ENCODE measurements at regions not wholly inside any gene's neighbourhood (a gene's known extent, or its start where the extent isn't known, plus 50 kb on each side); places are given as distances from the start of the nearest gene placed in this dataset.

DNA sequence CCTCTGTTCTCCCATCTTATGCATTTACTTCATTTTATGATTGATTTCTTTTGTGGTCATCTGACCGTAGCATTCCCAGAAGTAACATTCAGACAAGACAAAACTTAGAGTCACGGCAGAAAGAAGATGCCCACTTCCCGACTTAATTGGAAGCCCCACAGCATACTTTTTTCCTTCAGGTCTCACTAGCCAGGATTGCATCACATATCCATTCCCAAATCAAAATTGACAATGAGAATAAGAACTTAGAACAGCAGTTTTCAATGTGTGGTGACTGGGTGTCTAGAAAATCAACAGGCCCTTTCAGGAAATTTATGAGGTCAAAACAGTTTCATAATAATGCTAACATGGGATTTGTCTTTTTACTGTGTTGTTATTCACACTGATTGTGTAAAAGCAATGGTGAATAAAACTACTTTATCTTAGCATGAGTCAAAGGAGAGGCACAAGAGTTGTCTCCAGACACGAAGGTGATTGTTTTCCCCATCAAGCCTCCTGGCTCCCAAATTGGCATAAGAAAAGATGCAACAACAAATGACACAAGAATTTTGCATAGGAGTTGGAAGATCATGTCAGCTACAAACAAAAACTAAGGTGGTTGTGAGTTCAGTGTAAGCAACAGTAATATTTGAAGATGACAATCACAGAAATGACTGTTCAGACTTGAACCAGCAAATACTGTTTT, 493.9 kb downstream of the HTR7 start (continued):
- TF ChIP-seq, protein P1, sequence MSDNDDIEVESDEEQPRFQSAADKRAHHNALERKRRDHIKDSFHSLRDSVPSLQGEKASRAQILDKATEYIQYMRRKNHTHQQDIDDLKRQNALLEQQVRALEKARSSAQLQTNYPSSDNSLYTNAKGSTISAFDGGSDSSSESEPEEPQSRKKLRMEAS (IDR thresholded peaks at IDR 0.05) = no peak
- TF ChIP-seq HOXB13 (CRISPR knock-in tag; IDR thresholded peaks at IDR 0.05; ENCODE audit: low read depth) (no peak), ZC3H11A (IDR thresholded peaks at IDR 0.05) (no peak), CEBPB (IDR thresholded peaks at IDR 0.05) (no peak), HOXB5 (CRISPR knock-in tag; IDR thresholded peaks at IDR 0.05) (no peak), CHD4 (IDR thresholded peaks at IDR 0.05; ENCODE audit: borderline replicate concordance) (no peak)
- TF ChIP-seq, protein P2, sequence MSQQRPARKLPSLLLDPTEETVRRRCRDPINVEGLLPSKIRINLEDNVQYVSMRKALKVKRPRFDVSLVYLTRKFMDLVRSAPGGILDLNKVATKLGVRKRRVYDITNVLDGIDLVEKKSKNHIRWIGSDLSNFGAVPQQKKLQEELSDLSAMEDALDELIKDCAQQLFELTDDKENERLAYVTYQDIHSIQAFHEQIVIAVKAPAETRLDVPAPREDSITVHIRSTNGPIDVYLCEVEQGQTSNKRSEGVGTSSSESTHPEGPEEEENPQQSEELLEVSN (IDR thresholded peaks at IDR 0.05; ENCODE audit: borderline replicate concordance, low read depth) = no peak

DNA sequence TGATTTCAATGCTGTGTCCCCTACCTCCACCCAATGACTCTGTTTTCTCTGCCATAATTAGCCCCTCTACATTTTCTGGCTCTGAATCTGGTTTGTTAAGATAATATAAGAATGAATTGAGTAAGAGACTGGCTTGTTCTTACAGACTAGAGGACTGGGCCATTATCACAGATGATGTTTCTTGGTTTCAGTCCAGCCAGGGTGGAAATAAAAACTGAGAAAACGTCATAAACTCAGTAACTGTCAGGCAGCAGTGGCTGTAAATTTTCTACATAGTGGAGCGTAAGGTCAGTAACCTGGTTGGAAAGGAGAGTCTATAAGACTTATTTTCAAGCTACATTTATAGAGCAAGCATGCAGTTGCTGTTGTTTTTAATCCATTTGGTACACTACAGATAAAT, 485.4 kb downstream of the HTR7 start:
- no peak for FAIRE-seq
- no peak overlapping the region for H3K27ac ChIP-seq
- ATAC-seq = no peak
- no peak overlapping the region for H3K4me2 ChIP-seq
- TF ChIP-seq, protein P3, sequence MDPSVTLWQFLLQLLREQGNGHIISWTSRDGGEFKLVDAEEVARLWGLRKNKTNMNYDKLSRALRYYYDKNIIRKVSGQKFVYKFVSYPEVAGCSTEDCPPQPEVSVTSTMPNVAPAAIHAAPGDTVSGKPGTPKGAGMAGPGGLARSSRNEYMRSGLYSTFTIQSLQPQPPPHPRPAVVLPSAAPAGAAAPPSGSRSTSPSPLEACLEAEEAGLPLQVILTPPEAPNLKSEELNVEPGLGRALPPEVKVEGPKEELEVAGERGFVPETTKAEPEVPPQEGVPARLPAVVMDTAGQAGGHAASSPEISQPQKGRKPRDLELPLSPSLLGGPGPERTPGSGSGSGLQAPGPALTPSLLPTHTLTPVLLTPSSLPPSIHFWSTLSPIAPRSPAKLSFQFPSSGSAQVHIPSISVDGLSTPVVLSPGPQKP (IDR thresholded peaks at IDR 0.05; ENCODE audit: low read depth, low read length) = no peak
- TF ChIP-seq, protein P4, sequence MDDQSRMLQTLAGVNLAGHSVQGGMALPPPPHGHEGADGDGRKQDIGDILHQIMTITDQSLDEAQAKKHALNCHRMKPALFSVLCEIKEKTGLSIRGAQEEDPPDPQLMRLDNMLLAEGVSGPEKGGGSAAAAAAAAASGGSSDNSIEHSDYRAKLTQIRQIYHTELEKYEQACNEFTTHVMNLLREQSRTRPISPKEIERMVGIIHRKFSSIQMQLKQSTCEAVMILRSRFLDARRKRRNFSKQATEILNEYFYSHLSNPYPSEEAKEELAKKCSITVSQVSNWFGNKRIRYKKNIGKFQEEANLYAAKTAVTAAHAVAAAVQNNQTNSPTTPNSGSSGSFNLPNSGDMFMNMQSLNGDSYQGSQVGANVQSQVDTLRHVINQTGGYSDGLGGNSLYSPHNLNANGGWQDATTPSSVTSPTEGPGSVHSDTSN (IDR thresholded peaks at IDR 0.05) = no peak
- TF ChIP-seq, protein P5, sequence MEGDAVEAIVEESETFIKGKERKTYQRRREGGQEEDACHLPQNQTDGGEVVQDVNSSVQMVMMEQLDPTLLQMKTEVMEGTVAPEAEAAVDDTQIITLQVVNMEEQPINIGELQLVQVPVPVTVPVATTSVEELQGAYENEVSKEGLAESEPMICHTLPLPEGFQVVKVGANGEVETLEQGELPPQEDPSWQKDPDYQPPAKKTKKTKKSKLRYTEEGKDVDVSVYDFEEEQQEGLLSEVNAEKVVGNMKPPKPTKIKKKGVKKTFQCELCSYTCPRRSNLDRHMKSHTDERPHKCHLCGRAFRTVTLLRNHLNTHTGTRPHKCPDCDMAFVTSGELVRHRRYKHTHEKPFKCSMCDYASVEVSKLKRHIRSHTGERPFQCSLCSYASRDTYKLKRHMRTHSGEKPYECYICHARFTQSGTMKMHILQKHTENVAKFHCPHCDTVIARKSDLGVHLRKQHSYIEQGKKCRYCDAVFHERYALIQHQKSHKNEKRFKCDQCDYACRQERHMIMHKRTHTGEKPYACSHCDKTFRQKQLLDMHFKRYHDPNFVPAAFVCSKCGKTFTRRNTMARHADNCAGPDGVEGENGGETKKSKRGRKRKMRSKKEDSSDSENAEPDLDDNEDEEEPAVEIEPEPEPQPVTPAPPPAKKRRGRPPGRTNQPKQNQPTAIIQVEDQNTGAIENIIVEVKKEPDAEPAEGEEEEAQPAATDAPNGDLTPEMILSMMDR (IDR thresholded peaks at IDR 0.05) = no peak
- TF ChIP-seq PHF8 (IDR thresholded peaks at IDR 0.05; ENCODE audit: borderline replicate concordance, low read depth) = no peak
- no peak for TF ChIP-seq MYC (IDR thresholded peaks at IDR 0.05; ENCODE audit: borderline replicate concordance, low read length)
- H3K4me3 ChIP-seq = no peak overlapping the region
- POLR2A ChIA-PET = no interaction called here
- 5% methylated on average over 2 of the region's 2 CpGs for whole genome bisulfite sequencing (ENCODE audit: missing lambda C conversion rate)
- no peaks in the 10 kb centered on the region for H3K4me1 ChIP-seq
- CTCF ChIA-PET = no interaction called here
- DNase-seq (ENCODE audit: low read depth in 1 of 2, low spot score in 1 of 2) = no peak
- H3K9me3 ChIP-seq = no peaks in the 10 kb centered on the region; the same call in 2 of the 3 replicates

DNA sequence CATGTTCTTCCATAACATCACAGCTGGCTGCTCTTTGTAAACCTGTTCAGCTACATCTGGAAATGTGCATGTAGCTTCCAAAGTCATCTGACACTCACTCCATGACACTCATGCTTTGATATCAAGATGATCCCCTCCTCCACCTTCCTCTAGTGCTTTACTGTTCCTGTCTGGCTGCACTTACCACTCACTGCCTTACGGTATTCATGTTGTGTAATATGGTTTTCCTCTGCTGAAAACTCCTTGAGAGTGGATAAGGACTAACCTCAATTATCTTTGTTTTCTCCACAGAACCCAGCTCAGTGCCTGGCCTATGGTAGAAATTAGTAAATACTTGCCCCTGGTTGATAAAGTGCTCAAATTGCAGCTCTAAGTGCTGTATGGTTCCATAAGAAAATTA, 483.9 kb downstream of the HTR7 start:
- H3K9me3 ChIP-seq = no peaks in the 10 kb centered on the region; the same call in 2 of the 3 replicates
- TF ChIP-seq HDAC2 (IDR thresholded peaks at IDR 0.05) = no peak
- no peak for TF ChIP-seq RCOR1 (IDR thresholded peaks at IDR 0.05; ENCODE audit: low read depth, low read length)
- TF ChIP-seq EHMT2 (IDR thresholded peaks at IDR 0.05; ENCODE audit: low read depth) = no peak
- no peak for TF ChIP-seq SMC3 (IDR thresholded peaks at IDR 0.05)
- TF ChIP-seq EHF (CRISPR knock-in tag; IDR thresholded peaks at IDR 0.05) = no peak
- TF ChIP-seq NFE2L2 (conservative IDR thresholded peaks at IDR 0.05; ENCODE audit: low read length) = no peak
- TF ChIP-seq, protein P6, sequence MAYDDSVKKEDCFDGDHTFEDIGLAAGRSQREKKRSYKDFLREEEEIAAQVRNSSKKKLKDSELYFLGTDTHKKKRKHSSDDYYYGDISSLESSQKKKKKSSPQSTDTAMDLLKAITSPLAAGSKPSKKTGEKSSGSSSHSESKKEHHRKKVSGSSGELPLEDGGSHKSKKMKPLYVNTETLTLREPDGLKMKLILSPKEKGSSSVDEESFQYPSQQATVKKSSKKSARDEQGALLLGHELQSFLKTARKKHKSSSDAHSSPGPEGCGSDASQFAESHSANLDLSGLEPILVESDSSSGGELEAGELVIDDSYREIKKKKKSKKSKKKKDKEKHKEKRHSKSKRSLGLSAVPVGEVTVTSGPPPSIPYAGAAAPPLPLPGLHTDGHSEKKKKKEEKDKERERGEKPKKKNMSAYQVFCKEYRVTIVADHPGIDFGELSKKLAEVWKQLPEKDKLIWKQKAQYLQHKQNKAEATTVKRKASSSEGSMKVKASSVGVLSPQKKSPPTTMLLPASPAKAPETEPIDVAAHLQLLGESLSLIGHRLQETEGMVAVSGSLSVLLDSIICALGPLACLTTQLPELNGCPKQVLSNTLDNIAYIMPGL (CRISPR knock-in tag; IDR thresholded peaks at IDR 0.05; ENCODE audit: borderline replicate concordance) = no peak
- TF ChIP-seq CHD4 (IDR thresholded peaks at IDR 0.05; ENCODE audit: borderline replicate concordance) = no peak
- TF ChIP-seq ZC3H11A (IDR thresholded peaks at IDR 0.05) = no peak
- no peak for TF ChIP-seq CHD2 (IDR thresholded peaks at IDR 0.05; ENCODE audit: low read length, partially characterized antibody)
- TF ChIP-seq HOXB5 (CRISPR knock-in tag; IDR thresholded peaks at IDR 0.05) = no peak
- H3K4me2 ChIP-seq = no peak overlapping the region
- FAIRE-seq (no peak), DNase-seq (ENCODE audit: low read depth in 1 of 2, low spot score in 1 of 2) (no peak), ATAC-seq (no peak)
- no peak overlapping the region for H3K4me3 ChIP-seq
- ChIA-PET CTCF (interaction anchor here (1.7 kb wide), 1 partner anchor 11 kb away, joined by 3 read pairs; no protein-coding TSS in a partner anchor), POLR2A (no interaction called here)
- no peak overlapping the region for H3K27ac ChIP-seq
- no peaks in the 10 kb centered on the region for H3K4me1 ChIP-seq
- WGBS (ENCODE audit: missing lambda C conversion rate) = 11% methylated on average over 1 of the region's 1 CpG
